HG02885 (cell line): ENCODE measurements at regions not wholly inside any gene's neighbourhood (a gene's known extent, or its start where the extent isn't known, plus 50 kb on each side); places are given as distances from the start of the nearest gene placed in this dataset.
A peak's percentile ranks its signal among the peaks of the same experiment; 100 is the strongest.
"Not testable (repeated sequence)": the region's sequence is repeated elsewhere in the genome, so short reads cannot be mapped to it uniquely, and the experiment has no call there.

ENCODE experiments used
- ATAC-seq: cut with Tn5 transposase; IDR thresholded peaks from one replicate; pipeline ENCODE4 v1.9.1; 2021; ENCODE audit warnings: mild to moderate bottlenecking; ENCODE audit not compliant: unreplicated experiment, poor library complexity

DNA sequence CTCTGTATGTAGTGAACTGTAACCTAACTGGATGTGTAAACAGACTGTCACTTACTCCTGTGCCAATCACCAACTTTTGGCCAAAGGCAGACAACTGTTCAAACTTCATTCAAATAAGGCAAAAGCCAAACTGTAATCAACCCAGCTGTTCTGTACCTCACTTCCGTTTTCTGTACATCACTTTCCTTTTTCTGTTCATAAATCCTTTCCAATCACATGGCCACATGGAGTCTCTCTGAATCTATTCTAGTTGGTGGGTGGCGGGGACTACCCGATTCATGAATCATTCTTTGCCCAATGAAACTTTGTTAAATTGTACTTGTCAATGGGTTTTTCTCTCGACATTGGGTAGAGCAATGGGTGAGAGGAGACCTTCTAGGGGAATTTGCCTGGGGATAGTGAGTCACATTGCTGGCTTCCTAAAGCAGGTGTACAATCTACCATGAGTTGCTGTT, 178.3 kb upstream of the RFC3 start:
- peak; percentile 58 for ATAC-seq

DNA sequence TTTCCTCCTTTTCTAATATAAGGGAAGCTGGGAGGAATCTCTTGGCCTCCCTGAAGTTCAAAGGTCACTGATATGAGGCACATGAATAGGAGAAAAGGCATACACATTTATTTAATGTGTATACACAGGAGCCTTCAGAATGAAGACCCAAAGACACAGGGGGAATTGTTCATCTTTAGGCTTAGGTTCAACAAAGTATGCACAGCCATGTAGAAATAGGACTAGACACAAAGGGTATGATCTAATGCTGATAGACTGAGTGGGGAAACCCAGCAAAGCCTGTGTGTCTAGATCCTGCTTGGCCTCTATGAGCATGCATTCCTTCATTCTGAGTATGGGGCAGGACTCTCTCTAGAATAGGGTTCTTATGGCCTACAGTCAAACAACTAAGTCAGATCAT, 177.1 kb upstream of the RFC3 start:
- no peak for ATAC-seq

DNA sequence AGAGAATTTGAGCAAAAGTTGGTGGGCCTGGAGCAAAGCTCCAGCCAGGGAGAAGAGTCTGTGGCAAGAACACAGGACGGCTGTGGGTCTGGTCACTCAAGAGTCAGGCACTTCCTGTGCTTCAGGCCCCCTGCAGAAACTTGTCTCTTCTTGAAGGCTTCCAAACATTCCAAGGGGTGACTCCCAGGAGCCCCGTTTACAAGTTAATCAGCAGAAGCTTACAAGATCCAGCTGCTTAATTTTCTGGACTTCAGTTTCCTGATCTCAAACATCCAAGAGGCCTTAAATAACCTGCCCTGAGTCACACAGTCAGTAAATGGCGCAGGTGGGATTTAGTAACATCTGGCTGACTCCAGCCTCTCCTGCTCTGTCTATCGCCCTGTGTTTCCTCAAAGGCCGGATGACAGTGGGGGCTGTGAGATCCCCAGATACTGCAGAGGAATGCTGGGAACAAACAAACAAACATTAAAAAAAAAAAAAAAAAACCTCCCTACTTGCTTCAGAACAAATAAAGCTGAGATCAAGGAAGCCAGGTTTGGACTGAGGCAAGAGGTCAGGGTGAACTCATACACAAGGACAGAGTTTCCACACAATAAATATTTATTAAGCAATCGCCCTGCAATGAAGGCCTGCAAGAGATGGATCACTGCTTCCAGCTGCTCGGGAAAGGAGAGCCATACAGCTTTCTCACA, 175.4 kb upstream of the RFC3 start:
- ATAC-seq, result no peak

DNA sequence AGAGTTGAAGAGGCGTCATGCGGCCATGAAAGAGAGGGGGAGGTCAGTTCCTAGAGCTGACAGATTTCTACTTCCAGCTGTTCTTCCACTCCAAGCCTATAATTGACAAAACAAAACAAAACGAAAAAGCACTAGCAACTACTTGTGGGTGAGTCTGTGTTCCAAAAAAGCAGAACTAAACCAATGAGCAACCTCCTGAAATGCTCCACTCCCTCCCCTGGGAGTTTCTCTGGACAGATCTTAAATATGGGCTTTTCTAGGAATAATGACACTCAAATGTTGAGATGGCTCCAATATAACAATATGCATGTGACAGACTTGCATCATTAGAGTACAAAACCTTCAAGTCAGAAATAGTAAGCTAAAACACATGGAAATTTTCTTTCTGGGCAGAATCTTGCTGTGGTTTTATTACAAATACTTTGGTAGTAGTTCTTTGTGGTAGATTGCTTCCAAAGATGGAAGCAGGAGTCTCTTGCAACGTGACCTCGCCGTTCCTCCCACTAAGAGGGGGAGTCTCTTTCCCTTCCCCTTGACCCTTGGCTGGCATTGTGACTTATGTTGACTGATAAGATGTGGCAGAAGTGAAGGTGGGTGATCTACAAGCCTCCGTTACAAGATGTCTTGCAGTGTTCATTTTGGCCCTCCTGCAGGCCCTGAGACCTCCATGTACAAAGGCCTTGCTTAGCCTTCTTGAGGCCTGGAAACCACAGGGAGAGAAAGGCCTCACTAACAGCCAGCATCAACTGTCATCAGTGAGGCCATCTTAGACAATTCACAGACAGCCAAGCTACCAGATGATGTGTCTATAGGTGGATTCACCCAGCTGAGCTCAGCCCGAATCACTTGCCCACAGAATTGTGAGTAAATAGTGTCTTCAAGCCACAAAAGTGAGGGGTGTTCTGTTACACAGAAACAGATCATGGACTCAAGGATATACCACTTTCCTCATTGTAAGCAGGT, 173.1 kb upstream of the RFC3 start:
- ATAC-seq, result no peak

DNA sequence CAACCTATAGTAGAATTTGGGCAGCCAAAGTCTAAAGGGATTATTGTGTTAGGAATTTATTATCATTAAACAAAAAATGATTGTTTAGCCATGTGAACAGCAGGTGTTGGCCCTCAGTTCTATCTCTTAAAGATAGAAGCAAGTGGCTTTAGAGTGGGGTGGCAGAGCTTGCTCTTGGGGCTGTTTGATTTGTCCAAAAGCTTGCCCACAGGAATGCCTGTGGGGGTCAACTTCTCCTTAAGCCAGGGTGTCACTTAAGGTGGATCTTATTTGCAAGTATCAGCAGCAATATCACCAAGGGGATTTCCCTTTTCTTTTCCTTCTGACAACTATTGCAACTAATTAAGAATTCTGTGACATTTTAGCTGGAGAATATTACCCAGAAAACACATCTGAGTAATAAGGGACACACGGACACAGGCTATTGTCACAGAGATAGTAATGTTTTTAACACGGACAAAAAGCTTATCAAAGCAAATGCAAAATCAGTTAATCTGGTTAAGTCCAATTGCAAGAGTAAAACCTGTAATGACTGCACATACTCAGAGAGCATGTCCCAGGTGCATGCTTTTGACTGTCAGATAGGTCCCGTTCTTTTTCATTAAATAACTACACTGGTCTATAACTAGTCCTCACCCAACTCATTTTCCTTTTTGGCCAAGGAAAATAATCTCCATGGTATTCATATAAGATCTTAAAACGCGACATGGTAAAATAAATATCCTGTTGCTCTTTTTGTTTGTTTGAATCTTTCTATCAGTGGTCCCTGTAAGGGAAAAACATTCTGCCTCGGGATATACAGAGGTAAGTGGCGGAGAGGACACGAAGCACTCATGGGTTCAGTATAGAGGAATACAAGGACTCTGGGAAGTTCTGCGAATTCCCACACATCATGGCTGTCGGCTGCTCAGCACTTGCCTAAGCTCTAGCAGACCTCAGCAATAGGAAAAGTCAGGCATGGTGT, 172.1 kb upstream of the RFC3 start:
- no peak for ATAC-seq

DNA sequence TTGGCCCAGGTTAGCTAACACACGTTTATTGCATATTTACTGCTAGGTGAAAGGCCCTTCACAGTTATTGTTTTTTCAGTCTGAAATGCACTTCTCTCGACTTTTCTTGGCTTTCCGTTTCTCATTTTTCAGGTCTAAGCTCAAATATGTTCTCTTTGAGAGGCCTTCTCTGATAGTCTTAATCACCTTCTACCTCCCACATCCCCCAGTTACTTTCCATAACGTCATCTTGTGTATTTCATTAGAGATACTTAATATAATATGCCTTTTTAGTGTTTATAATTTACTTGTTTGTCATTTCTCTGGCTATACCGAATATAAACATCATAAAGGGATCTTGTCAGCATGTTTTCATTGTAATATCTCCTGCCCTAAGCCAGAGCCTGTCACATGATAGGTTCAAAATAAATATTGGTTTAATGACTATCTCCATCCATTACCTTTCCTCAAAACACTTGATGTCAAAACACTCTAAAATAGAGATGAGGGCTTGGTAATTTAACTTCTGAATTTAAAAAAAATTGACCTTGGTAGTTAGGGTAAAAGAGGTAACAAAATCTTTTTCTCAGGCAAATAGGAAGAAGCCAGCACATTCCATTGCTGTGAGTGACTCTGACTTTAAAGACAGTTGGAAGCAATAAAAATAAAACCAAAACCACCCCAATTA, 168.6 kb upstream of the RFC3 start:
- no peak for ATAC-seq

DNA sequence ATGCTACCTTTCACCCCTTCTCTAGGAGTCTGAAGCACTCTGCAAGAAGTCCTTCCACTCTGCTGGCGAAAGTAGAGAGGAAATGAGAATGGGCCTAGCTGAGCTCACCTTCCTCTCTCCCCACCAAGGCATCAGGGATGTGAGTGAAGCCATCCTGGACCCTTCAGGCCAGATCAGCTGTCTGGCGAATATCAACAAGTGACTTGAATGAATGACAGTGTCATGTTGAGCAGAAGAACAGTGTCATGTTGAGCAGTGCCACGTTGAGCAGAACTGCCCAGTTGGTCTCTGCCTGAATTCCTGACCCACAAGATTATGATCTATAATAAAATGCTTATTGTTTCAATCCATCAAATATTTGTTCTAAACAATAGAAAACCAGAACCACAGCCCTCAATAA, 166.2 kb upstream of the RFC3 start:
- ATAC-seq, result no peak

DNA sequence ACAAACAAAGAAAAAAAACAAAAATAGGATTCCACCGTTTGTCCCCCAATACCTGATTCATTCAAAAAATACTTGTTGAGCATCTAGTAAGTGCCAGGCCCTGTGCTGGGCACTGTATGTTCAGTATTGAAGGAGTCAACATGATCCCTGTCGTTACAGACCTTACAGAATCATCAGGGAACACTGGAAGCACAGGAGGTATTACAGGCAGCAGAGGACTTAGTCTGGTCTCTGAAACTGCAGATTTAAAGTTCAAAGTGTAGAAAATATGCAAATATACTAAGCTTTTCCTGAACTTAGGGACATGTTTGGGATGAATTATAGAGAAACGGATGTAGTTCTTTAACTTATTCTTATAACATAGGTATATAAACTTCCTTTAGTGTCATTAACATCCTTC, 160.7 kb upstream of the RFC3 start:
- no peak for ATAC-seq

DNA sequence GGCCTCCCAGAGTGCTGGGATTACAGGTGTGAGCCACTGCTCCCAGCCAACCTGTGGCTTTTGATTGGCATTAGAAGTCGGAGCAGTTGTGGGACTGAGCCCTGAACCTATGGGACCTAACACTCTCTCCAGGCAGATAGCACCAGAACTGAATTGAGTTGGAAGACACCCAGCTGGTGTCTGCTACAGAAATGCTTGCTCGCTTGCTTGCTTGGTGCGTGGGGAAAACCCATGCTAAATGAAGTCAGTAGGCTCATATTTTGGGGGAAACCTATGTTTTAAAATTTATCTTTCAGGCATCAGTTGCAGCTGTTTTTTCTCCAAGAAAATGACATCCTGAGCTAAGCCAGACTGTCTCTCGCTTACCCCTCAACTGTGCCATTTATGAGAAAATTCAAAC, 158.5 kb upstream of the RFC3 start:
- ATAC-seq, result no peak

DNA sequence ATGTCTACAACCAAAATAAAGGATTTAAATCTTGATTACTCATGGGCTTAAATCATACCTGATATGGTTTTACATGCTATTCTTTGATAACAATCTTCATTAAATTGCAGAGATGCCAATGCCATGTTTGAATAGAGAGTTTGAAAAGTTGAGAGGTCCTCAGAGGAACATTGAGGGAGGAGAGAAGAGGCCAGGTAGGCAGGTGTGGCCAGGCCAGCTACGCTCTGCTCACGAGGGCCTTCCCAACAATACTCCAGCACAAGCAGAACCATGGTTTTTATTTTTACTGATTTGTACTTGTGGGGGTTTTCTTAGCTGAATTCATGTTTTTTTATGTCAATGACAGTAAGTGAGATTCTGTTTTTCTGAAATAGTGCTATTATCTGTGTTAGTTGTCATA, 158.1 kb upstream of the RFC3 start:
- no peak for ATAC-seq

DNA sequence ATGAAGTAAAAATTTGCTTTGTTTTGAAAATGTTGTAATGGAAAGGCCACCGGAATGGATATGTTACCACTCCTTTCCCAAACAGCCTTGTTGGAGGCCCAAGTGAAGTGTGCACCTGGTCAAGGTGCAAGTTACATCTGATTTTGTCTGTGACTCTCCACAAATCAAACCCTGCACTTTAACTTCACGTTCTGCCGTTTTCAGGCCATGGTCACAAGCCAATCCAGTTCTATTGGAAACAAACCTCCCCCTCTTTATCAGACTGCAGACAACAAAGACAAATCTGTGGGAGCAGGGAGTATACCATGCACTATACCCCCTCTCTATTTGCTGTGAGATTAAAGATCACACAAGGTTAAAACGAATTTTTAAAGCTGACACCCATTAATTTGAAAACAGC, 155.6 kb upstream of the RFC3 start:
- no peak for ATAC-seq

DNA sequence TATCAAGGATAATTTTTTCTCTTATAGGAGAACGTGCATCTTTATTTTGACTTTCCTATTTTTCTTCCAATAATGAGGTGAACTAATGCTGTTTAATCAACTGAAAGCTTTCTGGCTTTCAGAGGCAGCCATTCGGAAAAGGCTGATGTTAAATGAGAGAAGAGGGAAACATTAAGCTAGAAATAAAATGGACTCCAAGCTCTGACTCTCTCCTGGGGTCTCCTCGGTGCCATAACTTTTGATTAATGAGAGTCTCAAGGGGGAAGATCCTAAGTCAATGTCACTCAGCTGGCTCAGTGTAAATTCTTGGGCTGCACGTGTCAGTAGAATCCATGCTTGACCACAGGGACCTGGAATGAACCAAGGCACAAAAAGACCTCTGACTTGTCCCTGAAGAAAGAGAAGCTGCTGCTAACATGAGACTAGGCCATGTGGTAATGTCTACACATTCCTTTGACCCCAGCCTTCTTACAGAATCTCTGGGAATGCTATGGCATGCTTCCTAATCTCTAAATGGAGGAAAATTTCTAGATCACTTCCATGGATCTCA, 152.2 kb upstream of the RFC3 start:
- ATAC-seq, result no peak

DNA sequence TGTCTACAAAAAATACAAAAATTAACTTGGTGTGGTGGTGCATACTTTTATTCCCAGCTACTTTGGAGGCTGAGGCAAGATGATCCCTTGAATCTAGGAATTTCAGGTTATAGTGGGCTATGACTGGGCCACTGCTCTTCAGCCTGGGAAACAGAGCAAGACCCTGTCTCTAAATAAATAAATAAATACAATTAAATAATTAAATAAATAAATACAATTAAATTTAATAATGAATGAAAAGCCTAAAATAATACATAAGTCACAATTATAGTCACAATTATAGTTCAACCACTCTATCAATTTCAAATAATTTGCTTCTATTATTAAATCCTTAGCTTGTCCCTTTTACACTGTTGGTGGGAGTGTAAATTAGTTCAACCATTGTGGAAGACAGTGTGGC, 146.4 kb upstream of the RFC3 start:
- ATAC-seq, result no peak

DNA sequence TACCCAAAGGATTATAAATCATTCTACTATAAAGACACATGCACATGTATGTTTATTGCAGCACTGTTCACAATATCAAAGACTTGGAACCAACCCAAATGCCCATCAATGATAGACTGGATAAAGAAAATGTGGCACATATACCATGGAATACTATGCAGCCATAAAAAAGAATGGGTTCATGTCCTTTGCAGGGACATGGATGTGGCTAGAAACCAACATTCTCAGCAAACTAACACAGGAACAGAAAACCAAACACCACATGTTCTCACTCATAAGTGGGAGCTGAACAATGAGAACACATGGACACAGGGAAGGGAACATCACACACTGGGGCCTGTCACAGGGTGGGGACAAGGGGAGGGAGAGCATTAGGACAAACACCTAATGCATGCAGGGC, 145.9 kb upstream of the RFC3 start:
- ATAC-seq, result not testable (repeated sequence)

DNA sequence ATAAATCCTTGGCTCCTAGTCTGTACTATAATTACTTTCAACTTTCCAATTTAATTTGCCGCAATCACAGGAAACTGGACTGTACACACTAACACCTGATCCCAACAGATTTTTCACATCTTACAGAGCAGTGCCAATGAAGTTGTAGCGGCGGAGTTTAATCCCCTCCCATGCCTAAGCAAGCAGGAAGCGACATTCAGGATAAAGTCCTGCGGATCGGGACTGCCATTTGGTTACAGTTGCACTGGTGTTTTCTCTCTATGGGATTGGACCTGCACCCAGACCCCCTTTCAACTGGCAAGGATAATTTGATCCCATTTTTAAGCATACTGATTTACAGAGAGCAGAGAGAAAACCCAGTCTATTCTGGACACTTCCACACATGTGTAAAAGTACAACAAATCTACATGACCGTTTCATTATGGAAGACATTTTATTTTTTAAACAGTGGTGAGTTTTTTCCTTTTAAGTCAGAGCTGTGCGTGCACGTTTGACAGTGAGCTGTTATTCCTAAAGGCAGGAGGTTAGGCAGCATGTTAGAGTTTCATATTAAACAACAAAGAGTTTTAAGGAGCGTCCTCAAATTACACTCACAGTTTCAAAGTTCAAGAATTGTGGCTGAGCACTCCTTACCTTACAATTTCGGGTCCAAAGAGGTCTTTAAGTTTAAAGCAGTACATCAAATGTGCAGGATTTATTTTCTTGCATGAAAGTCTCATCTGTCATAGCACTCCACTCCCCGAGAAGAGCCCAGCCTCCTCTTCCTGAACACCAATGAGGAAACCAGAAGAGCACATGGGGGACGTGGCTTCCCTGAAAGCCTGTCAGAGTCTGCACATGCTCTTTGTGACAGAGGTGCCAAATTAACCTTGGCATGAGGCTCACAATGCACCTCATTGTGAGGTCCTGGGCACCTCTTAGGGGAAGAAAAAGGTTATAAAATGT, 141.6 kb upstream of the RFC3 start:
- no peak for ATAC-seq

DNA sequence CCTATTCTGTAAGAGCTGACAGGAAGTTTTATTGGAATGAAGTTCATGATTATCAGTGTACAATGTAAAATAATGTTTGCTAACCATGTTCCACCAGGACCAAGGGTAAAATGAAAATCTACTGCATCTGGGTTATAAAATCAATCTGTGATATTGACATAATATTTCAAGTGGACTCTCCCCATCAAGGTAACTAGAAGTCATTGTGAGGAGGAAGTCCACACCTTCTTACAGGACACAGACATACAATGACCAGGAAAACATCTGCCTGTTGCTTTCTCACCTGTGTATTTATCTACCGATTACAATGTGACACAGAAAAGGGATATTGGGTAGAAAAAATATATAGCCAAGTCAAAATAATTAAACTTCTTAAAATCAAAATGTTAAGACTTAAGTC, 140.7 kb upstream of the RFC3 start:
- ATAC-seq, result no peak

DNA sequence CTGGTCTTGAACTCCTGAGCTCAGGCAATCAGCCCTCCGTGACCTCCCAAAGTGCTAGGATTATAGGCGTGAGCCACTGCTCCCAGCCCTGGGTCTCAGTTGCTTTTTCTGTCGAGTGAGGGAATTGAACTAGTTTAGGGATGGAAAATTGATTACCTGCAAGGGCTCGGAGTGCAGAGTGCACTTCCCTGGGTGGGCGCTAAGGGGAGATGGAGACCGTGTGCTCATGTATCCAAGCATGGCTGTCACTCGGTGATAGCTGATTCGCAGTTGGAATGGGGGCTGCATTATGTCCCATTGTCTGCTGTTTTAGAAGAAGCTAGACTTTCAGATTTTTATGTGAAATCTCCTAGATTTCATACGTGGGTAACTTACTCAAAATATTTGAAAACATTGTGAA, 139.9 kb upstream of the RFC3 start:
- ATAC-seq, result no peak

DNA sequence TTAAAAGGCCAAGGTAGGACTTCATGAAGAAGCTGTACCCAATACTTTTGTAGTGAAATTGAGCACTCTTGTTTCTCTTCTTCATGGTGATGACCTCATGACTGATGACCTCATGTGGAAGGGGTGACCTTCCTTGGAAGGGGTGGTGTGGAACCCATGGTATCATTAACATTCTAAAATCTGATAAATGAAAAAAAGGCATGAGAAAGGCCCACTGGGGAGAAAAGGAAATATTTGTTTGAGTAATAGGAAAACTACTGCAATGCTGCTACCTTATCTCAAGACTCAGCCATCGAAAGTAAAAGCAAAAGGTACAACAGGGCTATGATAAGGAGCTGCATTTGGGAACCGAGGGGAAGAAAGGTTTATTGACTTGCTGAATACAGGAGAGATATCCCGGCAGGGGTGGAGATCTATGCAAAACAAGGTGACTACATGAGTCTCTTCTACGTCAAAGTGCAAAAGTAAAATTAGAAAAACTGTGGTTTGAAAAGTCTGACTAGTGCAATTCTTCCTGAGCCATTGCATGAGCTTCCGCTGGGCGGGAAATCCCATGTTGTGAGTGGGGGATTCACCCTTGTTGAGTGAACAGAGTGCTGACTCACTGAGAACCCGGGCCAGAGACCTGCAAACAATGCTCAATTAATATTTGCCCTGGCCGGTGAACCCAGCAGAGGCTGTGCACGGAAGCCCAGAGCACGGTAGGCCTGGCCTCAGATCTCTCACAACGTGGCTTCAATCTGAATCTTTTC, 138.9 kb upstream of the RFC3 start:
- peak; percentile 95 for ATAC-seq
